ENCODE measurements at regions not wholly inside any gene's neighbourhood (a gene's known extent, or its start where the extent isn't known, plus 50 kb on each side); places are given as distances from the start of the nearest gene placed in this dataset.

DNA sequence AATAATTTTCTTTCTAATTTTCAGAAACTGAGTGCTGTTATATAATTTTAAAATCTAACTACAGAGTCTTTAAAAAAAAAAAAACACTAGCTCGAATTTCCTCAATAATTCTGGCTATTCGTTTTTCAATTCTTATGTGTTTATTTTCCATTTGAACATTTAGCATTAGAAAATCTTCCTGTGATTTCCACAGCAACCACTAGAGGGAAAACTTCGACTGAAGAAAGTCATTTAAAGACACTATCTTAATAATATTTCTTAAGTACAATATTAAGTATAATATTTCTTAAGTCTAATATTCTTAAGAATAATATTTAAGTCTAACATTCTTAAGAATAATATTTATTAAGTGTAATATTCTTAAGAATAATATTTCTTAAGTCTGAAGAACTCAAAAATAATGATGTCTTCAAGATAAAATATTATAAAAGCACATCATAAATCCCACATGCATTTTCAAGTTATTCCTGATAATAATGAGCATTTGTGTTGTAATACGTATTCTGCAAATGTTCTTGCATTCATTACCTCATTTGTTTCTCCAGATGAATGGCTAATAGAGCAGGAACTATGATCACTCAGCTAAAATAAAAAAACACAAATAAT, 118.4 kb upstream of the WDR17 start:
- Histone ChIP-seq H3K4me2 (no peak overlapping the region), H3K27me3 (ENCODE audit: insufficient read depth) (no peaks in the 10 kb centered on the region), H4K20me1 (ENCODE audit: insufficient read depth) (no peaks in the 10 kb centered on the region), H3F3A (replicated peaks; ENCODE audit: insufficient read depth) (no peaks in the 10 kb centered on the region), H3K36me3 (replicated peaks in 1 of 2; ENCODE audit: control insufficient read depth in 1 of 2, insufficient read depth in 2 of 2, low read length in 1 of 2) (no peaks in the 10 kb centered on the region), H3K9me2 (no peaks in the 10 kb centered on the region), H3K9ac (no peak overlapping the region), H3K79me2 (ENCODE audit: insufficient read depth) (no peaks in the 10 kb centered on the region), H3K4me3 (ENCODE audit: low read depth in 2 of 2, low read length in 1 of 2) (peak overlapping the region in 1 of 2 experiments; percentile 17; a peak in 1 of 4 replicates), H3K4me1 (ENCODE audit: control insufficient read depth in 1 of 2, insufficient read depth in 2 of 2, low read depth in 1 of 2, low read length in 1 of 2) (no peaks in the 10 kb centered on the region; a peak in 1 of 4 replicates), H3K27ac (ENCODE audit: low read depth in 2 of 2, low read length in 1 of 2) (no peak overlapping the region), H2AFZ (ENCODE audit: low read depth) (peak overlapping the region; percentile 15; the same call in 1 of the 2 replicates), H3K9me3 (no peaks in the 10 kb centered on the region)
- POLR2A ChIA-PET, result no interaction called here
- peak; percentile 59 for TF ChIP-seq RAD21 (IDR thresholded peaks at IDR 0.05; ENCODE audit: low read length)
- TF ChIP-seq, protein P1, sequence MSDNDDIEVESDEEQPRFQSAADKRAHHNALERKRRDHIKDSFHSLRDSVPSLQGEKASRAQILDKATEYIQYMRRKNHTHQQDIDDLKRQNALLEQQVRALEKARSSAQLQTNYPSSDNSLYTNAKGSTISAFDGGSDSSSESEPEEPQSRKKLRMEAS (IDR thresholded peaks at IDR 0.05; ENCODE audit: low read depth), result no peak
- TF ChIP-seq, protein P2, sequence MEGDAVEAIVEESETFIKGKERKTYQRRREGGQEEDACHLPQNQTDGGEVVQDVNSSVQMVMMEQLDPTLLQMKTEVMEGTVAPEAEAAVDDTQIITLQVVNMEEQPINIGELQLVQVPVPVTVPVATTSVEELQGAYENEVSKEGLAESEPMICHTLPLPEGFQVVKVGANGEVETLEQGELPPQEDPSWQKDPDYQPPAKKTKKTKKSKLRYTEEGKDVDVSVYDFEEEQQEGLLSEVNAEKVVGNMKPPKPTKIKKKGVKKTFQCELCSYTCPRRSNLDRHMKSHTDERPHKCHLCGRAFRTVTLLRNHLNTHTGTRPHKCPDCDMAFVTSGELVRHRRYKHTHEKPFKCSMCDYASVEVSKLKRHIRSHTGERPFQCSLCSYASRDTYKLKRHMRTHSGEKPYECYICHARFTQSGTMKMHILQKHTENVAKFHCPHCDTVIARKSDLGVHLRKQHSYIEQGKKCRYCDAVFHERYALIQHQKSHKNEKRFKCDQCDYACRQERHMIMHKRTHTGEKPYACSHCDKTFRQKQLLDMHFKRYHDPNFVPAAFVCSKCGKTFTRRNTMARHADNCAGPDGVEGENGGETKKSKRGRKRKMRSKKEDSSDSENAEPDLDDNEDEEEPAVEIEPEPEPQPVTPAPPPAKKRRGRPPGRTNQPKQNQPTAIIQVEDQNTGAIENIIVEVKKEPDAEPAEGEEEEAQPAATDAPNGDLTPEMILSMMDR (IDR thresholded peaks at IDR 0.05), result peak; percentile 66
- 0 out of 2 replicates have a peak, but pooled peaks have one; percentile 12 for TF ChIP-seq SMC3 (IDR thresholded peaks at IDR 0.05; ENCODE audit: low read depth, low read length)
- DNase-seq, result no peak
- CTCF ChIA-PET, result interaction anchor here (0.6 to 4.1 kb wide), 9 partner anchors 9 to 458 kb away, joined by 3 to 17 read pairs (median 3); no protein-coding TSS in a partner anchor
- under 1% methylated on average over 4 of the region's 4 CpGs for WGBS (ENCODE audit: low lambda C conversion rate)

DNA sequence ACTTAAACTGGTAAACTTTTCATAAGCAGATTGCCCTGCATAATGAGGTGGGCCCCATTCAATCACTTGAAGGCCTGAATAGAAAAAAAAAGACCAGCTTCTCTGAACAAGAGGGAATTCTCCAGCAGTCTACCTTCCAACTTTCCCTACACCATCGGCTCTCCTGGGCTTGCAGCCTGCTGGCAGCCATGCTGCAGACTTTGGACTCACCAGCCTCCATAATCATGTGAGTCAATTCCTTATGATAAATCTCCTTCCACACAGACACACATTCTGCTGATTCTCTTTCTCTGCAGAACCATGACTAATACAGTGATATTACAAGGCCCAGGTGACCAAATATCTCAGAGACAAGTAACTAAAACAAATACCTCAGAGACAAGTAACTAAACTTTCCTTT, 113.8 kb upstream of the WDR17 start:
- H4K20me1 ChIP-seq (ENCODE audit: insufficient read depth), result no peaks in the 10 kb centered on the region
- H3K27me3 ChIP-seq (ENCODE audit: insufficient read depth), result no peaks in the 10 kb centered on the region
- no peak overlapping the region for H3K27ac ChIP-seq (ENCODE audit: low read depth in 2 of 2, low read length in 1 of 2)
- H3K4me3 ChIP-seq (ENCODE audit: low read depth in 2 of 2, low read length in 1 of 2), result no peak overlapping the region
- H2AFZ ChIP-seq (ENCODE audit: low read depth), result no peak overlapping the region
- no peaks in the 10 kb centered on the region for H3K79me2 ChIP-seq (ENCODE audit: insufficient read depth)
- WGBS (ENCODE audit: low lambda C conversion rate), result 29% methylated on average over 1 of the region's 1 CpG
- H3K4me2 ChIP-seq, result no peak overlapping the region
- H3K9ac ChIP-seq, result no peak overlapping the region
- ChIA-PET POLR2A (no interaction called here), CTCF (no interaction called here)
- TF ChIP-seq YY1 (IDR thresholded peaks at IDR 0.05; ENCODE audit: low read depth), result no peak
- no peak for TF ChIP-seq MEF2A (IDR thresholded peaks at IDR 0.05; ENCODE audit: borderline replicate concordance, low read depth)
- no peak for TF ChIP-seq CHD2 (IDR thresholded peaks at IDR 0.05; ENCODE audit: low read length, partially characterized antibody)
- TF ChIP-seq, protein P3, sequence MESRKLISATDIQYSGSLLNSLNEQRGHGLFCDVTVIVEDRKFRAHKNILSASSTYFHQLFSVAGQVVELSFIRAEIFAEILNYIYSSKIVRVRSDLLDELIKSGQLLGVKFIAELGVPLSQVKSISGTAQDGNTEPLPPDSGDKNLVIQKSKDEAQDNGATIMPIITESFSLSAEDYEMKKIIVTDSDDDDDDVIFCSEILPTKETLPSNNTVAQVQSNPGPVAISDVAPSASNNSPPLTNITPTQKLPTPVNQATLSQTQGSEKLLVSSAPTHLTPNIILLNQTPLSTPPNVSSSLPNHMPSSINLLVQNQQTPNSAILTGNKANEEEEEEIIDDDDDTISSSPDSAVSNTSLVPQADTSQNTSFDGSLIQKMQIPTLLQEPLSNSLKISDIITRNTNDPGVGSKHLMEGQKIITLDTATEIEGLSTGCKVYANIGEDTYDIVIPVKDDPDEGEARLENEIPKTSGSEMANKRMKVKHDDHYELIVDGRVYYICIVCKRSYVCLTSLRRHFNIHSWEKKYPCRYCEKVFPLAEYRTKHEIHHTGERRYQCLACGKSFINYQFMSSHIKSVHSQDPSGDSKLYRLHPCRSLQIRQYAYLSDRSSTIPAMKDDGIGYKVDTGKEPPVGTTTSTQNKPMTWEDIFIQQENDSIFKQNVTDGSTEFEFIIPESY (IDR thresholded peaks at IDR 0.05; ENCODE audit: borderline replicate concordance, low read depth), result no peak
- no peak for TF ChIP-seq MXI1 (IDR thresholded peaks at IDR 0.05; ENCODE audit: low read depth, low read length)
- TF ChIP-seq, protein P2 (IDR thresholded peaks at IDR 0.05), result no peak
- no peak for TF ChIP-seq POLR2AphosphoS5 (IDR thresholded peaks at IDR 0.05; ENCODE audit: low read depth, low read length)
- TF ChIP-seq FOXM1 (IDR thresholded peaks at IDR 0.05; ENCODE audit: low read depth), result no peak
- TF ChIP-seq FOSL2 (IDR thresholded peaks at IDR 0.05; ENCODE audit: borderline replicate concordance, low read depth), result no peak
- TF ChIP-seq FOXJ3 (CRISPR knock-in tag; IDR thresholded peaks at IDR 0.05), result no peak
- no peak for TF ChIP-seq RXRA (IDR thresholded peaks at IDR 0.05; ENCODE audit: borderline replicate concordance, low read depth)
- TF ChIP-seq RFX5 (IDR thresholded peaks at IDR 0.05; ENCODE audit: low read length), result no peak
- TF ChIP-seq, protein P4, sequence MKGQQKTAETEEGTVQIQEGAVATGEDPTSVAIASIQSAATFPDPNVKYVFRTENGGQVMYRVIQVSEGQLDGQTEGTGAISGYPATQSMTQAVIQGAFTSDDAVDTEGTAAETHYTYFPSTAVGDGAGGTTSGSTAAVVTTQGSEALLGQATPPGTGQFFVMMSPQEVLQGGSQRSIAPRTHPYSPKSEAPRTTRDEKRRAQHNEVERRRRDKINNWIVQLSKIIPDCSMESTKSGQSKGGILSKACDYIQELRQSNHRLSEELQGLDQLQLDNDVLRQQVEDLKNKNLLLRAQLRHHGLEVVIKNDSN (IDR thresholded peaks at IDR 0.05; ENCODE audit: borderline replicate concordance, low read depth), result no peak
- no peak for TF ChIP-seq RCOR1 (IDR thresholded peaks at IDR 0.05; ENCODE audit: low read length)
- no peak for TF ChIP-seq NFIC (IDR thresholded peaks at IDR 0.05; ENCODE audit: borderline replicate concordance)
- TF ChIP-seq TEAD4 (IDR thresholded peaks at IDR 0.05; ENCODE audit: borderline replicate concordance, insufficient read depth), result no peak
- TF ChIP-seq, protein P5, sequence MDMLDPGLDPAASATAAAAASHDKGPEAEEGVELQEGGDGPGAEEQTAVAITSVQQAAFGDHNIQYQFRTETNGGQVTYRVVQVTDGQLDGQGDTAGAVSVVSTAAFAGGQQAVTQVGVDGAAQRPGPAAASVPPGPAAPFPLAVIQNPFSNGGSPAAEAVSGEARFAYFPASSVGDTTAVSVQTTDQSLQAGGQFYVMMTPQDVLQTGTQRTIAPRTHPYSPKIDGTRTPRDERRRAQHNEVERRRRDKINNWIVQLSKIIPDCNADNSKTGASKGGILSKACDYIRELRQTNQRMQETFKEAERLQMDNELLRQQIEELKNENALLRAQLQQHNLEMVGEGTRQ (IDR thresholded peaks at IDR 0.05; ENCODE audit: borderline replicate concordance, low read depth, low read length), result no peak
- H3K9me3 ChIP-seq, result no peaks in the 10 kb centered on the region
- DNase-seq, result no peak
- H3K4me1 ChIP-seq (ENCODE audit: control insufficient read depth in 1 of 2, insufficient read depth in 2 of 2, low read depth in 1 of 2, low read length in 1 of 2), result no peaks in the 10 kb centered on the region
- H3K9me2 ChIP-seq, result no peaks in the 10 kb centered on the region
- H3K36me3 ChIP-seq (replicated peaks in 1 of 2; ENCODE audit: control insufficient read depth in 1 of 2, insufficient read depth in 2 of 2, low read length in 1 of 2), result no peaks in the 10 kb centered on the region
- no peaks in the 10 kb centered on the region for H3F3A ChIP-seq (replicated peaks; ENCODE audit: insufficient read depth)

Measured in SK-N-SH (cell line).